HG02588 (cell line): ENCODE measurements at regions not wholly inside any gene's neighbourhood (a gene's known extent, or its start where the extent isn't known, plus 50 kb on each side); places are given as distances from the start of the nearest gene placed in this dataset.

Experiments
- ATAC-seq: cut with Tn5 transposase; IDR thresholded peaks from one replicate; pipeline ENCODE4 v1.9.1; 2021; ENCODE audit warnings: mild to moderate bottlenecking, moderate library complexity; ENCODE audit not compliant: unreplicated experiment

- no peak for ATAC-seq
These were observed 60.5 kb downstream of the NR2F2 start for GRCh38 chr15:96390986-96391385.

- ATAC-seq: no peak
These were observed 62.1 kb downstream of the NR2F2 start for GRCh38 chr15:96392380-96393208.

- no peak for ATAC-seq
These were observed 62.7 kb downstream of the NR2F2 start for GRCh38 chr15:96393209-96393513.

- no peak for ATAC-seq
These were observed 65.2 kb downstream of the NR2F2 start for GRCh38 chr15:96395687-96396086.

GRCh38 chr15:96398776-96399175, 68.3 kb downstream of the NR2F2 start:
- no peak for ATAC-seq

GRCh38 chr15:96402403-96402802, 71.9 kb downstream of the NR2F2 start:
- ATAC-seq: no peak

GRCh38 chr15:96403071-96403470, 72.6 kb downstream of the NR2F2 start:
- ATAC-seq: no peak

GRCh38 chr15:96403932-96404331, 73.4 kb downstream of the NR2F2 start:
- no peak for ATAC-seq

- ATAC-seq: no peak
These were observed 74.1 kb downstream of the NR2F2 start for GRCh38 chr15:96404560-96404959.

- no peak for ATAC-seq
These were observed 75.8 kb downstream of the NR2F2 start for GRCh38 chr15:96406291-96406690.

GRCh38 chr15:96406701-96407100, 76.2 kb downstream of the NR2F2 start:
- ATAC-seq: no peak

- ATAC-seq: no peak
These were observed 77.0 kb downstream of the NR2F2 start for GRCh38 chr15:96407482-96407881.

GRCh38 chr15:96408591-96409183, 78.2 kb downstream of the NR2F2 start:
- ATAC-seq: no peak

GRCh38 chr15:96409215-96410138, 79.0 kb downstream of the NR2F2 start:
- ATAC-seq: no peak

GRCh38 chr15:96410175-96411055, 79.9 kb downstream of the NR2F2 start:
- no peak for ATAC-seq

- no peak for ATAC-seq
These were observed 80.8 kb downstream of the NR2F2 start for GRCh38 chr15:96411056-96412031.

GRCh38 chr15:96412045-96412905, 81.8 kb downstream of the NR2F2 start:
- no peak for ATAC-seq

- no peak for ATAC-seq
These were observed 82.4 kb downstream of the NR2F2 start for GRCh38 chr15:96412906-96413231.

GRCh38 chr15:96413657-96414056, 83.2 kb downstream of the NR2F2 start:
- ATAC-seq: no peak
